ENCODE measurements at regions not wholly inside any gene's neighbourhood (a gene's known extent, or its start where the extent isn't known, plus 50 kb on each side); places are given as distances from the start of the nearest gene placed in this dataset.

- BruUV-seq (replicated peaks): no TSS peak
- ChIA-PET POLR2A (no interaction called here), CTCF (interaction anchor here (0.6 kb wide), 1 partner anchor 43 kb away, joined by 4 read pairs; no protein-coding TSS in a partner anchor)
- Histone ChIP-seq H3K36me3 (ENCODE audit: control insufficient read depth, insufficient read depth, low read length) (no peaks in the 10 kb centered on the region), H3K27me3 (replicated peaks; ENCODE audit: control insufficient read depth, insufficient read depth, low read length) (no peaks in the 10 kb centered on the region), H3K9me3 (0 out of 2 replicates have a peak, but pooled peaks cover 5% of the 10 kb centered on the region), H3K4me3 (ENCODE audit: low read depth, low read length) (no peak overlapping the region), H3K4me1 (no peaks in the 10 kb centered on the region)
- no peaks in the 10 kb centered on the region for H3K4me1 Mint-ChIP-seq (ENCODE audit: low read depth, unreplicated experiment)
- intact Hi-C loops (cut with micrococcal nuclease; ENCODE audit: unreplicated experiment): no loop called here
- H3K27me3 Mint-ChIP-seq (ENCODE audit: insufficient read depth, unreplicated experiment): peaks cover 15% of the 10 kb centered on the region
- no peak for DNase-seq
- no peaks in the 10 kb centered on the region for H3K36me3 Mint-ChIP-seq (ENCODE audit: insufficient read depth, unreplicated experiment)
- no peak overlapping the region for H3K4me3 Mint-ChIP-seq (ENCODE audit: unreplicated experiment)
- TF ChIP-seq, protein P1, sequence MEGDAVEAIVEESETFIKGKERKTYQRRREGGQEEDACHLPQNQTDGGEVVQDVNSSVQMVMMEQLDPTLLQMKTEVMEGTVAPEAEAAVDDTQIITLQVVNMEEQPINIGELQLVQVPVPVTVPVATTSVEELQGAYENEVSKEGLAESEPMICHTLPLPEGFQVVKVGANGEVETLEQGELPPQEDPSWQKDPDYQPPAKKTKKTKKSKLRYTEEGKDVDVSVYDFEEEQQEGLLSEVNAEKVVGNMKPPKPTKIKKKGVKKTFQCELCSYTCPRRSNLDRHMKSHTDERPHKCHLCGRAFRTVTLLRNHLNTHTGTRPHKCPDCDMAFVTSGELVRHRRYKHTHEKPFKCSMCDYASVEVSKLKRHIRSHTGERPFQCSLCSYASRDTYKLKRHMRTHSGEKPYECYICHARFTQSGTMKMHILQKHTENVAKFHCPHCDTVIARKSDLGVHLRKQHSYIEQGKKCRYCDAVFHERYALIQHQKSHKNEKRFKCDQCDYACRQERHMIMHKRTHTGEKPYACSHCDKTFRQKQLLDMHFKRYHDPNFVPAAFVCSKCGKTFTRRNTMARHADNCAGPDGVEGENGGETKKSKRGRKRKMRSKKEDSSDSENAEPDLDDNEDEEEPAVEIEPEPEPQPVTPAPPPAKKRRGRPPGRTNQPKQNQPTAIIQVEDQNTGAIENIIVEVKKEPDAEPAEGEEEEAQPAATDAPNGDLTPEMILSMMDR (IDR thresholded peaks at IDR 0.05; ENCODE audit: insufficient read depth in 1 of 2, low read depth in 1 of 2, low read length in 1 of 2, severe bottlenecking in 1 of 2, unreplicated experiment in 1 of 2): no peak
- peaks cover 34% of the 10 kb centered on the region for H3K9me3 Mint-ChIP-seq (ENCODE audit: unreplicated experiment)
- no peak overlapping the region for H3K27ac Mint-ChIP-seq (ENCODE audit: unreplicated experiment)
Observed at GRCh38 chr11:19607656-19608360, 104.8 kb upstream of the NAV2 start.

- Histone ChIP-seq H3K4me1 (no peaks in the 10 kb centered on the region), H3K9me3 (0 out of 2 replicates have a peak, but pooled peaks cover 5% of the 10 kb centered on the region), H3K36me3 (ENCODE audit: control insufficient read depth, insufficient read depth, low read length) (no peaks in the 10 kb centered on the region), H3K4me3 (ENCODE audit: low read depth, low read length) (no peak overlapping the region), H3K27me3 (replicated peaks; ENCODE audit: control insufficient read depth, insufficient read depth, low read length) (no peaks in the 10 kb centered on the region)
- Mint-ChIP-seq H3K36me3 (ENCODE audit: insufficient read depth, unreplicated experiment) (no peaks in the 10 kb centered on the region), H3K9me3 (ENCODE audit: unreplicated experiment) (peaks cover 27% of the 10 kb centered on the region), H3K27ac (ENCODE audit: unreplicated experiment) (no peak overlapping the region), H3K4me3 (ENCODE audit: unreplicated experiment) (no peak overlapping the region), H3K4me1 (ENCODE audit: low read depth, unreplicated experiment) (no peaks in the 10 kb centered on the region), H3K27me3 (ENCODE audit: insufficient read depth, unreplicated experiment) (peaks cover 15% of the 10 kb centered on the region)
- TF ChIP-seq, protein P1 (IDR thresholded peaks at IDR 0.05; ENCODE audit: insufficient read depth in 1 of 2, low read depth in 1 of 2, low read length in 1 of 2, severe bottlenecking in 1 of 2, unreplicated experiment in 1 of 2): no peak
- intact Hi-C loops (cut with micrococcal nuclease; ENCODE audit: unreplicated experiment): no loop called here
- no peak for DNase-seq
- POLR2A ChIA-PET: no interaction called here
- BruUV-seq (replicated peaks): no TSS peak
- CTCF ChIA-PET: interaction anchor here (0.6 kb wide), 1 partner anchor 44 kb away, joined by 4 read pairs; no protein-coding TSS in a partner anchor
Observed at GRCh38 chr11:19606856-19607655, 105.6 kb upstream of the NAV2 start.

DNA sequence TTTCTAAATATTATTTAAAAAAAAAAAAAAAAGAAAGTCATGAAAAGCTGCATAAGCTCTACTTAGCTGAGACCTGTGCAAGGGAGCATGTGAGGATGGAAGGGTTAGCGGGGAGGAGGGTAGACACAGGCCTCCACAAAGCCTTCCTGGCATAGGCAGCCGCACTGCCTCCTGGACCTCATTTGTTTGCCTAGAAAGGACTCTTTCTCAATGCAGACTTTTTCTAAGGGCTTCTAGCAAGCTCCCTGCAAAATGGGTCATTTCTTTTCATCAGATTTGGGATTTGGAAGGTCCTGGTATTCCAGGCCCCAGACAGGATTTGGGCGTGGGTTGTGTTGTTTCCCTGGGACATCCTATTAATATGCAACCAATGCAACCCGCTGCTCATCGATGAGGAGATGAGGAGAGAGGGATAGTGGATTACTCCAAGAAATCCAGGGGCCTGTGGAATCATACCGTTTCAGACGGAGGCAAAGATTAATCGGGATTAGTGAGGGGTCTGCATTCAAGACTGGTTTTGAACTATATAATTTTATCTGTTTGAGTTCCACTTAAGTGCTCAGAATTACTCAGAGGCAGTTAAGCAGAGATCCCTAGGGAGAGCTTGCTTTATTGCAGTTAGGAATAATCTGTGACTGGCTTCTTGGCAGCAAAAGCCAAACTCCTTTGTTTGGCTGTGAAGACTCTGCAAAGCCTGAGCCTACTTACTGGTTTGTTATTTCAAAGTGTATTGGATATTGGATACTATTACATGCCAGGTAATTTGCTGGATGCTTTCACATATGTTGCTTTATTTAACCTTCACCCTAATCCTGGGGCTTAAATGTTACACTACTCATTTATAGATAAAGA, 106.9 kb upstream of the NAV2 start:
- Mint-ChIP-seq H3K4me1 (ENCODE audit: low read depth, unreplicated experiment) (no peaks in the 10 kb centered on the region), H3K4me3 (ENCODE audit: unreplicated experiment) (no peak overlapping the region), H3K36me3 (ENCODE audit: insufficient read depth, unreplicated experiment) (no peaks in the 10 kb centered on the region), H3K27me3 (ENCODE audit: insufficient read depth, unreplicated experiment) (peaks cover 15% of the 10 kb centered on the region), H3K27ac (ENCODE audit: unreplicated experiment) (no peak overlapping the region), H3K9me3 (ENCODE audit: unreplicated experiment) (peaks cover 24% of the 10 kb centered on the region)
- TF ChIP-seq, protein P1 (IDR thresholded peaks at IDR 0.05; ENCODE audit: insufficient read depth in 1 of 2, low read depth in 1 of 2, low read length in 1 of 2, severe bottlenecking in 1 of 2, unreplicated experiment in 1 of 2): no peak
- no TSS peak for BruUV-seq (replicated peaks)
- Histone ChIP-seq H3K36me3 (ENCODE audit: control insufficient read depth, insufficient read depth, low read length) (no peaks in the 10 kb centered on the region), H3K9me3 (no peaks in the 10 kb centered on the region), H3K4me1 (no peaks in the 10 kb centered on the region), H3K27me3 (replicated peaks; ENCODE audit: control insufficient read depth, insufficient read depth, low read length) (no peaks in the 10 kb centered on the region), H3K4me3 (ENCODE audit: low read depth, low read length) (no peak overlapping the region)
- ChIA-PET CTCF (no interaction called here), POLR2A (no interaction called here)
- intact Hi-C loops (cut with micrococcal nuclease; ENCODE audit: unreplicated experiment): no loop called here
- DNase-seq: no peak

Measured in Caco-2 (cell line).